ENCODE measurements at regions not wholly inside any gene's neighbourhood (a gene's known extent, or its start where the extent isn't known, plus 50 kb on each side); places are given as distances from the start of the nearest gene placed in this dataset.

GRCh38 chr4:32847461-32847860 lies 2127.3 kb downstream of the PCDH7 start:
- TF ChIP-seq CTCF (conservative IDR thresholded peaks at IDR 0.05 in 1 of 2, IDR thresholded peaks at IDR 0.05 in 1 of 2; ENCODE audit: low read depth in 1 of 2, low read length in 2 of 2) = no peak
- TF ChIP-seq EZH2 (IDR thresholded peaks at IDR 0.05; ENCODE audit: low read length, missing control alignments) = no peak

All from fibroblast of lung (primary cell).